GM21529 (cell line): ENCODE measurements at regions not wholly inside any gene's neighbourhood (a gene's known extent, or its start where the extent isn't known, plus 50 kb on each side); places are given as distances from the start of the nearest gene placed in this dataset.
"Not testable (repeated sequence)": the region's sequence is repeated elsewhere in the genome, so short reads cannot be mapped to it uniquely, and the experiment has no call there.

ENCODE experiments used
- ATAC-seq: cut with Tn5 transposase; IDR thresholded peaks from one replicate; pipeline ENCODE4 v1.9.1; 2021; ENCODE audit not compliant: unreplicated experiment

- peak; percentile 41 for ATAC-seq
Observed at GRCh38 chr3:118636841-118637240, 397.8 kb downstream of the IGSF11 start.

GRCh38 chr3:118637846-118638245 is 396.8 kb downstream of the IGSF11 start:
- no peak for ATAC-seq

- peak; percentile 66 for ATAC-seq
Observed at GRCh38 chr3:118641608-118642007, 393.0 kb downstream of the IGSF11 start.

GRCh38 chr3:118671192-118671591 is 363.5 kb downstream of the IGSF11 start:
- ATAC-seq = no peak

- ATAC-seq = no peak
Observed at GRCh38 chr3:118675305-118675704, 359.3 kb downstream of the IGSF11 start.

GRCh38 chr3:118678663-118679062 is 356.0 kb downstream of the IGSF11 start:
- not testable (repeated sequence) for ATAC-seq

- ATAC-seq = no peak
Observed at GRCh38 chr3:118682921-118683320, 351.7 kb downstream of the IGSF11 start.

GRCh38 chr3:118683636-118684035 is 351.0 kb downstream of the IGSF11 start:
- ATAC-seq = no peak

GRCh38 chr3:118688396-118688884 is 346.2 kb downstream of the IGSF11 start:
- no peak for ATAC-seq

- ATAC-seq = no peak
Observed at GRCh38 chr3:118692416-118692815, 342.2 kb downstream of the IGSF11 start.

GRCh38 chr3:118705487-118706219 is 329.0 kb downstream of the IGSF11 start:
- no peak for ATAC-seq

- ATAC-seq = no peak
Observed at GRCh38 chr3:118707991-118708390, 326.7 kb downstream of the IGSF11 start.

GRCh38 chr3:118710532-118710931 is 324.1 kb downstream of the IGSF11 start:
- ATAC-seq = no peak

GRCh38 chr3:118713502-118714207 is 321.0 kb downstream of the IGSF11 start:
- no peak for ATAC-seq

- no peak for ATAC-seq
Observed at GRCh38 chr3:118714800-118715199, 319.8 kb downstream of the IGSF11 start.

- no peak for ATAC-seq
Observed at GRCh38 chr3:118729546-118729945, 305.1 kb downstream of the IGSF11 start.

GRCh38 chr3:118734664-118735063 is 300.0 kb downstream of the IGSF11 start:
- ATAC-seq = peak; percentile 53

- no peak for ATAC-seq
Observed at GRCh38 chr3:118736107-118736506, 298.5 kb downstream of the IGSF11 start.

- no peak for ATAC-seq
Observed at GRCh38 chr3:118740722-118741290, 293.8 kb downstream of the IGSF11 start.

- ATAC-seq = no peak
Observed at GRCh38 chr3:118742760-118743159, 291.9 kb downstream of the IGSF11 start.

GRCh38 chr3:118744186-118744585 is 290.5 kb downstream of the IGSF11 start:
- no peak for ATAC-seq
